Panc1 (cell line): ENCODE measurements at regions not wholly inside any gene's neighbourhood (a gene's known extent, or its start where the extent isn't known, plus 50 kb on each side); places are given as distances from the start of the nearest gene placed in this dataset.

ENCODE experiments used
- ATAC-seq: fragments of 200-7000 bp; cut with Tn5 transposase; 2 replicates; pipeline ENCODE4 v1.9.1; 2020; ENCODE audit warnings: mild to moderate bottlenecking, moderate library complexity
- BruUV-seq: library from RNA; stranded (reverse); fragments of 400-500 nt; replicated peaks from 2 replicates; lab custom pipeline; 2021; lab: Mats Ljungman, UMichigan
- CTCF ChIA-PET: fragments of 300-600 bp; sonication (Branson Sonifier 250); formaldehyde crosslinking; loops from one replicate; lab custom pipeline; 2022; ENCODE audit warnings: antibody characterized with exemption; lab: Charles Lee
- POLR2A ChIA-PET: fragments of 300-600 bp; sonication (Branson Sonifier 250); formaldehyde crosslinking; loops from one replicate; lab custom pipeline; 2022; ENCODE audit warnings: antibody characterized with exemption; lab: Charles Lee
- DNase-seq: peaks from one replicate; pipeline ENCODE4 v3.0.0-alpha.2; 2010; ENCODE audit warnings: low read depth, low spot score
- H3K27ac ChIP-seq: 2 replicates; pipeline ENCODE4 v1.5.1; 2011; ENCODE audit warnings: mild to moderate bottlenecking, low read length, inconsistent platforms
- H3K27me3 ChIP-seq: fragments of 200-500 bp; sonication (Bioruptor generic); 2 replicates; pipeline ENCODE4 v1.6.0; 2014; ENCODE audit warnings: low read length, inconsistent platforms; ENCODE audit not compliant: control insufficient read depth, insufficient read depth
- H3K36me3 ChIP-seq: fragments of 200-500 bp; sonication (Bioruptor generic); 2 replicates; pipeline ENCODE4 v1.5.1; 2014; ENCODE audit warnings: inconsistent platforms, mild to moderate bottlenecking, low read length, moderate library complexity; ENCODE audit not compliant: control insufficient read depth, insufficient read depth
- H3K4me1 ChIP-seq: 2 replicates; pipeline ENCODE4 v1.5.1; 2011; ENCODE audit warnings: inconsistent platforms, mild to moderate bottlenecking, low read length, moderate library complexity; ENCODE audit not compliant: control insufficient read depth, insufficient read depth
- H3K4me3 ChIP-seq, 2 experiments: 2 replicates each; pipeline ENCODE4 v1.5.1; 2011 to 2012; ENCODE audit warnings: low read depth in 2 of 2, low read length in 2 of 2, mild to moderate bottlenecking in 2 of 2, inconsistent platforms in 1 of 2, moderate library complexity in 1 of 2
- H3K9me3 ChIP-seq: fragments of 200-500 bp; sonication (Bioruptor generic); 2 replicates; pipeline ENCODE4 v1.5.1; 2014; ENCODE audit warnings: low read depth, mild to moderate bottlenecking, inconsistent platforms, low read length, moderate library complexity; ENCODE audit not compliant: control insufficient read depth, insufficient read depth
- POLR2AphosphoS5 ChIP-seq: IDR thresholded peaks from 2 replicates; pipeline ENCODE4 v1.6.1; 2012; ENCODE audit warnings: mild to moderate bottlenecking, low read depth, low read length, moderate library complexity
- SIN3A ChIP-seq: IDR thresholded peaks from 2 replicates; pipeline ENCODE4 v1.6.1; 2012; ENCODE audit warnings: low read depth, mild to moderate bottlenecking, low read length, moderate library complexity, borderline replicate concordance; ENCODE audit not compliant: insufficient read depth
- TCF7L2 ChIP-seq: IDR thresholded peaks from 2 replicates; pipeline ENCODE4 v1.6.1; 2011; ENCODE audit warnings: mild to moderate bottlenecking, low read depth, low read length, inconsistent platforms
- in situ Hi-C: cut with HindIII; loops from 2 replicates; pipeline ENCODE4 v1.10.0; 2016; ENCODE audit warnings: low sequenced_read_pairs, low pct_unique_long_range_greater_than_20kb
- intact Hi-C: fragments of 100-400 bp; cut with micrococcal nuclease; formaldehyde crosslinking; loops from one replicate; pipeline ENCODE4 v1.10.0; 2022; ENCODE audit not compliant: unreplicated experiment
- TF ChIP-seq, protein P1 (sequence below), 2 experiments: IDR thresholded peaks; 2 replicates each; pipeline ENCODE4 v1.6.1; 2011 to 2012; ENCODE audit warnings: low read depth in 2 of 2, control low read depth in 1 of 2, low read length in 1 of 2, mild to moderate bottlenecking in 1 of 2, moderate library complexity in 1 of 2; ENCODE audit not compliant: insufficient read depth in 1 of 2
- TF ChIP-seq, protein P2 (sequence below): fragments of 450-650 bp; IDR thresholded peaks from 2 replicates; pipeline ENCODE4 v1.5.1; 2017; ENCODE audit warnings: mild to moderate bottlenecking

DNA sequence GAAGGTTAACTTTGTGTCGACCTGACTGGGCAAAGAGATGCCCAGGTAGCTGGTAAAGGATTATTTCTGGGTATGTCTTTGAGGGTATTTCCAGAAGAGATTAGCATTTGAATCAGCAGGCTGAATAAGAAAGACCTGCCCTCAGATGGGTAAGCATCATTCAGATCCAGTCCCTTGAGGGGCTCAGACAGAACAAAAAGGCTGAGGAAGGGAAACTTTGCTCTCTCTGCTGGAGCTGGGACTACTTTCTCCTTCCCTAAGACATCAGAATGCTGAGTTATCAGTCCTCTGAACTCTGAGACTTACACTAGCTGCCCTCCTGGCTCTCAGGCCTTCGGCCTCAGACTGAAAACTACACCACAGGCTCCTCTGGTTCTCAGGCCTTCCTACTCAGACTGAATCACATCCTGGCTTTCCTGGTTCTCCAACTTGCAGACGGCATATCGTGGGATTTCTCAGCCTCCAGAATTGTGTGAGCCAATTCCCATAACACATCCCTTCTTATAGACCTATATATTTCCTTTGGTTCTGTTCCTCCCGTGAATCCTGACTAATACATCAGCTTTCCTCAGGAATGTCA lies 982.9 kb downstream of the TUSC7 start:
- intact Hi-C loops: no loop called here
- no peaks in the 10 kb centered on the region for H3K27me3 ChIP-seq
- no peaks in the 10 kb centered on the region for H3K9me3 ChIP-seq
- CTCF ChIA-PET: no interaction called here
- POLR2A ChIA-PET: no interaction called here
- no peak overlapping the region for H3K27ac ChIP-seq
- BruUV-seq: no TSS peak
- no peak overlapping the region for H3K4me3 ChIP-seq
- no peak for DNase-seq
- in situ Hi-C loops: no loop called here
- no peak for ATAC-seq
- no peaks in the 10 kb centered on the region for H3K36me3 ChIP-seq
- TF ChIP-seq SIN3A: no peak
- no peak for TF ChIP-seq TCF7L2
- TF ChIP-seq, protein P1, sequence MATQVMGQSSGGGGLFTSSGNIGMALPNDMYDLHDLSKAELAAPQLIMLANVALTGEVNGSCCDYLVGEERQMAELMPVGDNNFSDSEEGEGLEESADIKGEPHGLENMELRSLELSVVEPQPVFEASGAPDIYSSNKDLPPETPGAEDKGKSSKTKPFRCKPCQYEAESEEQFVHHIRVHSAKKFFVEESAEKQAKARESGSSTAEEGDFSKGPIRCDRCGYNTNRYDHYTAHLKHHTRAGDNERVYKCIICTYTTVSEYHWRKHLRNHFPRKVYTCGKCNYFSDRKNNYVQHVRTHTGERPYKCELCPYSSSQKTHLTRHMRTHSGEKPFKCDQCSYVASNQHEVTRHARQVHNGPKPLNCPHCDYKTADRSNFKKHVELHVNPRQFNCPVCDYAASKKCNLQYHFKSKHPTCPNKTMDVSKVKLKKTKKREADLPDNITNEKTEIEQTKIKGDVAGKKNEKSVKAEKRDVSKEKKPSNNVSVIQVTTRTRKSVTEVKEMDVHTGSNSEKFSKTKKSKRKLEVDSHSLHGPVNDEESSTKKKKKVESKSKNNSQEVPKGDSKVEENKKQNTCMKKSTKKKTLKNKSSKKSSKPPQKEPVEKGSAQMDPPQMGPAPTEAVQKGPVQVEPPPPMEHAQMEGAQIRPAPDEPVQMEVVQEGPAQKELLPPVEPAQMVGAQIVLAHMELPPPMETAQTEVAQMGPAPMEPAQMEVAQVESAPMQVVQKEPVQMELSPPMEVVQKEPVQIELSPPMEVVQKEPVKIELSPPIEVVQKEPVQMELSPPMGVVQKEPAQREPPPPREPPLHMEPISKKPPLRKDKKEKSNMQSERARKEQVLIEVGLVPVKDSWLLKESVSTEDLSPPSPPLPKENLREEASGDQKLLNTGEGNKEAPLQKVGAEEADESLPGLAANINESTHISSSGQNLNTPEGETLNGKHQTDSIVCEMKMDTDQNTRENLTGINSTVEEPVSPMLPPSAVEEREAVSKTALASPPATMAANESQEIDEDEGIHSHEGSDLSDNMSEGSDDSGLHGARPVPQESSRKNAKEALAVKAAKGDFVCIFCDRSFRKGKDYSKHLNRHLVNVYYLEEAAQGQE (IDR thresholded peaks at IDR 0.05; ENCODE audit: insufficient read depth in 1 of 2, low read depth in 2 of 2, low read length in 1 of 2): no peak
- H3K4me1 ChIP-seq: no peaks in the 10 kb centered on the region

GRCh38 chr3:117695321-117695720 lies 985.7 kb downstream of the TUSC7 start:
- no peak for TF ChIP-seq SIN3A
- TF ChIP-seq POLR2AphosphoS5: no peak
- no peak for TF ChIP-seq TCF7L2
- no peak for ATAC-seq
- DNase-seq: no peak
- no peaks in the 10 kb centered on the region for H3K36me3 ChIP-seq
- no peak overlapping the region for H3K27ac ChIP-seq
- ChIA-PET POLR2A (no interaction called here), CTCF (interaction anchor here (0.5 kb wide), 1 partner anchor 7 kb away, joined by 3 read pairs; no protein-coding TSS in a partner anchor)
- H3K27me3 ChIP-seq: no peaks in the 10 kb centered on the region
- in situ Hi-C loops (no loop called here), intact Hi-C loops (no loop called here)
- H3K9me3 ChIP-seq: no peaks in the 10 kb centered on the region
- H3K4me3 ChIP-seq: no peak overlapping the region
- no peaks in the 10 kb centered on the region for H3K4me1 ChIP-seq
- BruUV-seq: no TSS peak

- Histone ChIP-seq H3K9me3 (no peaks in the 10 kb centered on the region), H3K27me3 (no peaks in the 10 kb centered on the region), H3K36me3 (no peaks in the 10 kb centered on the region), H3K4me3 (no peak overlapping the region), H3K4me1 (no peaks in the 10 kb centered on the region), H3K27ac (no peak overlapping the region)
- ATAC-seq: no peak
- intact Hi-C loops (no loop called here), in situ Hi-C loops (no loop called here)
- BruUV-seq: no TSS peak
- TF ChIP-seq SIN3A: no peak
- TF ChIP-seq, protein P2, sequence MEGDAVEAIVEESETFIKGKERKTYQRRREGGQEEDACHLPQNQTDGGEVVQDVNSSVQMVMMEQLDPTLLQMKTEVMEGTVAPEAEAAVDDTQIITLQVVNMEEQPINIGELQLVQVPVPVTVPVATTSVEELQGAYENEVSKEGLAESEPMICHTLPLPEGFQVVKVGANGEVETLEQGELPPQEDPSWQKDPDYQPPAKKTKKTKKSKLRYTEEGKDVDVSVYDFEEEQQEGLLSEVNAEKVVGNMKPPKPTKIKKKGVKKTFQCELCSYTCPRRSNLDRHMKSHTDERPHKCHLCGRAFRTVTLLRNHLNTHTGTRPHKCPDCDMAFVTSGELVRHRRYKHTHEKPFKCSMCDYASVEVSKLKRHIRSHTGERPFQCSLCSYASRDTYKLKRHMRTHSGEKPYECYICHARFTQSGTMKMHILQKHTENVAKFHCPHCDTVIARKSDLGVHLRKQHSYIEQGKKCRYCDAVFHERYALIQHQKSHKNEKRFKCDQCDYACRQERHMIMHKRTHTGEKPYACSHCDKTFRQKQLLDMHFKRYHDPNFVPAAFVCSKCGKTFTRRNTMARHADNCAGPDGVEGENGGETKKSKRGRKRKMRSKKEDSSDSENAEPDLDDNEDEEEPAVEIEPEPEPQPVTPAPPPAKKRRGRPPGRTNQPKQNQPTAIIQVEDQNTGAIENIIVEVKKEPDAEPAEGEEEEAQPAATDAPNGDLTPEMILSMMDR: no peak
- ChIA-PET CTCF (no interaction called here), POLR2A (no interaction called here)
- DNase-seq: no peak
These were observed 986.5 kb downstream of the TUSC7 start for GRCh38 chr3:117695871-117696645.
